ENCODE measurements at regions not wholly inside any gene's neighbourhood (a gene's known extent, or its start where the extent isn't known, plus 50 kb on each side); places are given as distances from the start of the nearest gene placed in this dataset.

GRCh38 chr20:59388402-59388801 is 88.0 kb downstream of the EDN3 start:
- TF ChIP-seq, protein P1, sequence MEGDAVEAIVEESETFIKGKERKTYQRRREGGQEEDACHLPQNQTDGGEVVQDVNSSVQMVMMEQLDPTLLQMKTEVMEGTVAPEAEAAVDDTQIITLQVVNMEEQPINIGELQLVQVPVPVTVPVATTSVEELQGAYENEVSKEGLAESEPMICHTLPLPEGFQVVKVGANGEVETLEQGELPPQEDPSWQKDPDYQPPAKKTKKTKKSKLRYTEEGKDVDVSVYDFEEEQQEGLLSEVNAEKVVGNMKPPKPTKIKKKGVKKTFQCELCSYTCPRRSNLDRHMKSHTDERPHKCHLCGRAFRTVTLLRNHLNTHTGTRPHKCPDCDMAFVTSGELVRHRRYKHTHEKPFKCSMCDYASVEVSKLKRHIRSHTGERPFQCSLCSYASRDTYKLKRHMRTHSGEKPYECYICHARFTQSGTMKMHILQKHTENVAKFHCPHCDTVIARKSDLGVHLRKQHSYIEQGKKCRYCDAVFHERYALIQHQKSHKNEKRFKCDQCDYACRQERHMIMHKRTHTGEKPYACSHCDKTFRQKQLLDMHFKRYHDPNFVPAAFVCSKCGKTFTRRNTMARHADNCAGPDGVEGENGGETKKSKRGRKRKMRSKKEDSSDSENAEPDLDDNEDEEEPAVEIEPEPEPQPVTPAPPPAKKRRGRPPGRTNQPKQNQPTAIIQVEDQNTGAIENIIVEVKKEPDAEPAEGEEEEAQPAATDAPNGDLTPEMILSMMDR (IDR thresholded peaks at IDR 0.05), result no peak
- TF ChIP-seq POLR2A (IDR thresholded peaks at IDR 0.05), result no peak

All from testis (tissue), 2 donors.